Left ventricle myocardium superior (tissue), 1 donor: ENCODE measurements at regions not wholly inside any gene's neighbourhood (a gene's known extent, or its start where the extent isn't known, plus 50 kb on each side); places are given as distances from the start of the nearest gene placed in this dataset.

Experiments
- ATAC-seq: fragments of 200-7000 bp; cut with Tn5 transposase; one replicate; pipeline ENCODE4 v1.9.1; 2020; ENCODE audit warnings: mild to moderate bottlenecking, moderate library complexity
- DNase-seq: peaks from one replicate; pipeline ENCODE4 v3.0.0-alpha.2; 2020
- intact Hi-C: fragments of 100-400 bp; cut with micrococcal nuclease; formaldehyde crosslinking; loops from one replicate; pipeline ENCODE4 v1.11.0; 2022
- donor health status: DM: no; HTN: yes; CAD: no; lungs with severe emphysema.

- DNase-seq (no peak), ATAC-seq (no peak)
- intact Hi-C loops = no loop called here
Measured at GRCh38 chr2:7933672-7934071, 748.2 kb upstream of the ID2 start.

- DNase-seq = no peak
- intact Hi-C loops = no loop called here
- ATAC-seq = no peak
Measured at GRCh38 chr2:7934476-7934875, 747.4 kb upstream of the ID2 start.

- ATAC-seq (no peak), DNase-seq (no peak)
- intact Hi-C loops = no loop called here
Measured at GRCh38 chr2:7937082-7937481, 744.8 kb upstream of the ID2 start.

GRCh38 chr2:7940723-7941122 lies 741.1 kb upstream of the ID2 start:
- intact Hi-C loops = no loop called here
- DNase-seq = no peak
- no peak for ATAC-seq

GRCh38 chr2:7943446-7943845 lies 738.4 kb upstream of the ID2 start:
- DNase-seq (no peak), ATAC-seq (no peak)
- intact Hi-C loops = no loop called here

GRCh38 chr2:7945026-7945425 lies 736.8 kb upstream of the ID2 start:
- ATAC-seq = no peak
- intact Hi-C loops = no loop called here
- DNase-seq = no peak

GRCh38 chr2:7950035-7950612 lies 731.7 kb upstream of the ID2 start:
- DNase-seq = no peak
- intact Hi-C loops = no loop called here
- ATAC-seq = no peak

GRCh38 chr2:7951001-7951400 lies 730.9 kb upstream of the ID2 start:
- ATAC-seq (no peak), DNase-seq (no peak)
- intact Hi-C loops = no loop called here

- intact Hi-C loops = no loop called here
- no peak for DNase-seq
- ATAC-seq = no peak
Measured at GRCh38 chr2:7951490-7951889, 730.4 kb upstream of the ID2 start.

GRCh38 chr2:7952046-7952745 lies 729.7 kb upstream of the ID2 start:
- DNase-seq (no peak), ATAC-seq (no peak)
- intact Hi-C loops = no loop called here

- intact Hi-C loops = no loop called here
- no peak for ATAC-seq
- DNase-seq = no peak
Measured at GRCh38 chr2:7953195-7953594, 728.7 kb upstream of the ID2 start.

GRCh38 chr2:7954234-7954633 lies 727.6 kb upstream of the ID2 start:
- intact Hi-C loops = no loop called here

GRCh38 chr2:7956126-7956689 lies 725.6 kb upstream of the ID2 start:
- DNase-seq = no peak
- ATAC-seq = no peak
- intact Hi-C loops = no loop called here

More at GRCh38 chr2:7954234-7954633, 727.6 kb upstream of the ID2 start:
- no peak for DNase-seq
- ATAC-seq = no peak

GRCh38 chr2:7961550-7961949 lies 720.3 kb upstream of the ID2 start:
- DNase-seq (no peak), ATAC-seq (no peak)
- intact Hi-C loops = no loop called here

GRCh38 chr2:7962161-7962560 lies 719.7 kb upstream of the ID2 start:
- DNase-seq (no peak), ATAC-seq (no peak)
- intact Hi-C loops = no loop called here

- ATAC-seq (no peak), DNase-seq (no peak)
- intact Hi-C loops = no loop called here
Measured at GRCh38 chr2:7963787-7964186, 718.1 kb upstream of the ID2 start.

- intact Hi-C loops = no loop called here
- DNase-seq (no peak), ATAC-seq (no peak)
Measured at GRCh38 chr2:7966032-7966431, 715.8 kb upstream of the ID2 start.

GRCh38 chr2:7967707-7968405 lies 714.0 kb upstream of the ID2 start:
- DNase-seq (no peak), ATAC-seq (no peak)
- intact Hi-C loops = no loop called here

- ATAC-seq (no peak), DNase-seq (no peak)
- intact Hi-C loops = no loop called here
Measured at GRCh38 chr2:7969756-7970515, 711.9 kb upstream of the ID2 start.

GRCh38 chr2:7971248-7971647 lies 710.6 kb upstream of the ID2 start:
- DNase-seq (no peak), ATAC-seq (no peak)
- intact Hi-C loops = no loop called here
